IMR-90 (cell line): ENCODE measurements at regions not wholly inside any gene's neighbourhood (a gene's known extent, or its start where the extent isn't known, plus 50 kb on each side); places are given as distances from the start of the nearest gene placed in this dataset.

Experiments
- ATAC-seq: fragments of 200-7000 bp; cut with Tn5 transposase; 2 replicates; pipeline ENCODE4 v1.9.1; 2020; ENCODE audit warnings: low read depth, mild to moderate bottlenecking, moderate library complexity
- BruUV-seq: library from RNA; stranded (reverse); fragments of 400-500 nt; replicated peaks from 2 replicates; lab custom pipeline; 2021; lab: Mats Ljungman, UMichigan
- CTCF ChIA-PET: fragments of 300-600 bp; formaldehyde crosslinking; extraction: SDS; loops from one replicate; lab custom pipeline; 2021; ENCODE audit warnings: antibody characterized with exemption; lab: Yijun Ruan, JAX
- POLR2A ChIA-PET: fragments of 300-600 bp; sonication (Branson Sonifier 250); formaldehyde crosslinking; loops from one replicate; lab custom pipeline; 2022; ENCODE audit warnings: antibody characterized with exemption; ENCODE audit not compliant: unreplicated experiment; lab: Charles Lee
- DNase-seq: peaks from one replicate; pipeline ENCODE4 v3.0.0; 2013
- H2AFZ ChIP-seq: replicated peaks from 2 replicates; pipeline ENCODE3; 2013; ENCODE audit warnings: low read length, mild to moderate bottlenecking; ENCODE audit not compliant: poor library complexity
- H2AK5ac ChIP-seq: 2 replicates; pipeline ENCODE4 v1.6.1; 2013; ENCODE audit warnings: low read depth, low read length, inconsistent platforms
- H2AK9ac ChIP-seq: replicated peaks from 2 replicates; pipeline ENCODE3; 2013; ENCODE audit warnings: mild to moderate bottlenecking, low read depth, low read length, moderate library complexity; ENCODE audit not compliant: poor library complexity
- H2BK120ac ChIP-seq: 2 replicates; pipeline ENCODE4 v1.6.1; 2013; ENCODE audit warnings: low read depth, low read length, inconsistent platforms
- H2BK15ac ChIP-seq: 3 replicates; pipeline ENCODE4 v1.6.1; 2013; ENCODE audit warnings: low read depth, low read length, inconsistent platforms
- H2BK20ac ChIP-seq: 2 replicates; pipeline ENCODE4 v1.6.1; 2013; ENCODE audit warnings: low read depth, mild to moderate bottlenecking, inconsistent platforms, low read length, moderate library complexity
- H2BK5ac ChIP-seq: 2 replicates; pipeline ENCODE4 v1.6.1; 2013; ENCODE audit warnings: mild to moderate bottlenecking, low read depth, low read length, inconsistent platforms; ENCODE audit not compliant: poor library complexity, severe bottlenecking
- H3K14ac ChIP-seq: replicated peaks from 2 replicates; pipeline ENCODE4 v1.6.1; 2013; ENCODE audit warnings: low read depth, low read length, inconsistent platforms
- H3K18ac ChIP-seq: 2 replicates; pipeline ENCODE4 v1.6.1; 2013; ENCODE audit warnings: low read depth, low read length, control low read depth
- H3K23ac ChIP-seq: 2 replicates; pipeline ENCODE4 v1.6.1; 2013; ENCODE audit warnings: low read depth, low read length, inconsistent platforms
- H3K27ac ChIP-seq: 2 replicates; pipeline ENCODE4 v1.5.1; 2013; ENCODE audit warnings: mild to moderate bottlenecking, control low read depth, low read length; ENCODE audit not compliant: insufficient read depth
- H3K27me3 ChIP-seq: 2 replicates; pipeline ENCODE4 v1.6.1; 2013; ENCODE audit warnings: low read length; ENCODE audit not compliant: control insufficient read depth, insufficient read depth
- H3K36me3 ChIP-seq: 2 replicates; pipeline ENCODE4 v1.6.1; 2013; ENCODE audit warnings: low read length, mixed read lengths; ENCODE audit not compliant: control insufficient read depth, insufficient read depth
- H3K4ac ChIP-seq: 2 replicates; pipeline ENCODE4 v1.6.1; 2013; ENCODE audit warnings: low read depth, low read length, inconsistent platforms
- H3K4me1 ChIP-seq: 2 replicates; pipeline ENCODE4 v1.6.1; 2013; ENCODE audit warnings: low read length, mixed read lengths; ENCODE audit not compliant: control insufficient read depth, insufficient read depth
- H3K4me2 ChIP-seq: 2 replicates; pipeline ENCODE4 v1.6.1; 2013; ENCODE audit warnings: low read depth, mild to moderate bottlenecking, control low read depth, low read length, moderate library complexity
- H3K4me3 ChIP-seq: 2 replicates; pipeline ENCODE4 v1.5.1; 2013; ENCODE audit warnings: low read depth, mild to moderate bottlenecking, control low read depth, low read length, moderate library complexity; ENCODE audit not compliant: insufficient read depth
- H3K56ac ChIP-seq: 2 replicates; pipeline ENCODE4 v1.6.1; 2013; ENCODE audit warnings: low read length, inconsistent platforms; ENCODE audit not compliant: insufficient read depth; ENCODE audit errors: extremely low read depth
- H3K79me1 ChIP-seq, 2 experiments: 2 replicates each; pipeline ENCODE4 v1.6.1; 2013; ENCODE audit warnings: low read length in 2 of 2, inconsistent platforms in 1 of 2, low read depth in 1 of 2
- H3K9ac ChIP-seq: 2 replicates; pipeline ENCODE4 v1.6.1; 2013; ENCODE audit warnings: low read depth, low read length, control low read depth
- H3K9me1 ChIP-seq: 2 replicates; pipeline ENCODE4 v1.6.1; 2013; ENCODE audit warnings: low read length, inconsistent platforms; ENCODE audit not compliant: insufficient read depth
- H3K9me3 ChIP-seq: 2 replicates; pipeline ENCODE4 v1.6.1; 2013; ENCODE audit warnings: low read length; ENCODE audit not compliant: control insufficient read depth, insufficient read depth
- H4K20me1 ChIP-seq: 2 replicates; pipeline ENCODE4 v1.6.1; 2013; ENCODE audit warnings: low read length, inconsistent platforms; ENCODE audit not compliant: insufficient read depth
- H4K5ac ChIP-seq: 2 replicates; pipeline ENCODE4 v1.6.1; 2013; ENCODE audit warnings: mild to moderate bottlenecking, low read depth, low read length, control low read depth
- H4K8ac ChIP-seq, 2 experiments: 2 replicates each; pipeline ENCODE4 v1.6.1; 2013; ENCODE audit warnings: low read depth in 2 of 2, low read length in 2 of 2, control low read depth in 1 of 2, inconsistent platforms in 1 of 2
- H4K91ac ChIP-seq: 2 replicates; pipeline ENCODE4 v1.6.1; 2013; ENCODE audit warnings: low read depth, low read length, inconsistent platforms; ENCODE audit not compliant: insufficient read depth
- BHLHE40 ChIP-seq: fragments of 150-350 bp; IDR thresholded peaks from 2 replicates; pipeline ENCODE4 v1.6.1; 2016; ENCODE audit warnings: mild to moderate bottlenecking, low read depth, low read length
- POLR2A ChIP-seq: IDR thresholded peaks from 2 replicates; pipeline ENCODE4 v1.6.1; 2012; ENCODE audit warnings: mild to moderate bottlenecking, low read depth, low read length
- WGBS, 2 experiments: methylation state at CpG; one replicate each; pipeline versions ENCODE4 v1.1.5 to v1.1.7; 2013; ENCODE audit warnings: missing lambda C conversion rate in 2 of 2; ENCODE audit not compliant: insufficient read length in 1 of 2; ENCODE audit errors: extremely low coverage in 2 of 2; 5-methylcytosine and 5-hydroxymethylcytosine counted together
- dilution Hi-C: fragments of 300-500 bp; cut with HindIII; formaldehyde crosslinking; loops from one replicate; pipeline ENCODE4 v1.14.3; 2018; ENCODE audit warnings: low sequenced_read_pairs; ENCODE audit not compliant: unreplicated experiment
- in situ Hi-C: fragments of 300-500 bp; cut with MboI; formaldehyde crosslinking; loops from 3 replicates; pipeline ENCODE4 v1.14.3; 2019; ENCODE audit warnings: low sequenced_read_pairs, inconsistent platforms, mixed read lengths
- intact Hi-C: fragments of 100-400 bp; cut with micrococcal nuclease; formaldehyde crosslinking; loops from 2 replicates; pipeline ENCODE4 v1.10.0; 2022

DNA sequence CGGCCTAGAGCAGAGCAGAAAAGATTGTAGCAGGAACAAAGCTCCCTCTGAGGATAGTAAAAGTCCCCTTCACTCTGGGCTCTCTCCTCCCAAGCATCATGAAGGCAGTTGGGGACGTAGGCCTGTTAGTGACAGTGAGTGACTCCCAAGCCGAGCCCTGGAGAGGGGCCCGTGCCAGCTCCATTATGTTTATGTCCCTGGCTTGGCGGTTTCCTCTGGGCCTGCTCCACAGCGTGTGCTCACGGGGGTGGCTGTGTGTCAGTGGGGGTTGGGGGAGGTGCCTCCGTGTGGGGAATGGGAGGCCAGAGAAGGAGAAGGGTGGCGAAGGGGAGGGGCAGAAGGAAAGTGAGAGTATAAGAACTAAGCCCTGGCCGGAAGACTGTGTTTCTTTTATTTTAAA, 170.0 kb upstream of the VASH1 start:
- Histone ChIP-seq H3K4me2 (no peak overlapping the region), H3K14ac (no peak overlapping the region), H3K18ac (no peak overlapping the region), H2BK5ac (no peak overlapping the region), H4K91ac (no peak overlapping the region), H3K27ac (no peak overlapping the region), H3K23ac (no peak overlapping the region), H4K8ac (no peak overlapping the region), H3K79me1 (no peaks in the 10 kb centered on the region), H2BK20ac (no peak overlapping the region), H3K27me3 (no peaks in the 10 kb centered on the region), H3K9me1 (no peaks in the 10 kb centered on the region), H2AK9ac (no peak overlapping the region), H3K4me3 (no peak overlapping the region), H3K9me3 (no peaks in the 10 kb centered on the region), H3K4me1 (no peaks in the 10 kb centered on the region), H2BK15ac (no peak overlapping the region), H3K56ac (no peak overlapping the region), H3K4ac (no peak overlapping the region), H2BK120ac (no peak overlapping the region), H4K20me1 (no peaks in the 10 kb centered on the region), H4K5ac (no peak overlapping the region), H2AK5ac (no peak overlapping the region), H2AFZ (no peak overlapping the region), H3K9ac (no peak overlapping the region), H3K36me3 (no peaks in the 10 kb centered on the region)
- ChIA-PET CTCF (no interaction called here), POLR2A (no interaction called here)
- WGBS, 2 experiments: 22% methylated on average over 3 of the region's 10 CpGs; no CpG with 5 or more reads in 1 of the 2 experiments
- ATAC-seq (no peak), DNase-seq (no peak)
- in situ Hi-C loops (no loop called here), intact Hi-C loops (no loop called here), dilution Hi-C loops (no loop called here)
- no TSS peak for BruUV-seq
- no peak for TF ChIP-seq POLR2A
- no peak for TF ChIP-seq BHLHE40
